ENCODE measurements at regions not wholly inside any gene's neighbourhood (a gene's known extent, or its start where the extent isn't known, plus 50 kb on each side); places are given as distances from the start of the nearest gene placed in this dataset.

DNA sequence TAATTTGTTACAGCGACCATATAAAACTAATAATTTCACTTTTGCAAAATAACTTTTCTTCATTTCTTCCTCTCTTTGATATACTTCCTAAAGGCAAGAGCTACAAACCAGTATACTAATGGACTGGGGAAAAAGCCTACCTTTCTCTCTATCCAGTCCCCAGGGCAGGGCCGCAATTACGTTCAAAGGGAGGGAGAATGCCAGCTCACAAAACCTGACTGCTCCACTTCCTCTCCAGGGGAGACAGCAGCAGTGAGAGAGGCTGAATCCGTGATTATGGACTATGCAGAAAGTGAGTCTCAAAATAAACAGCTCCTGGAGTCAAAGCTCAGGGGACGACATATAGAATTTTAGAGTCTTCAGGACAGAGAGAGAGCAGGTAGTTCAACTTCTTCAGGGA is 126.9 kb upstream of the HES1 start:
- no peak overlapping the region for H3K27ac ChIP-seq (ENCODE audit: low read length)
- no peak for ATAC-seq (ENCODE audit: insufficient read depth, low read depth)
- peaks cover 32% of the 10 kb centered on the region for H3K27me3 ChIP-seq (ENCODE audit: insufficient read depth, low read length, poor library complexity)
- H3K9ac ChIP-seq (ENCODE audit: low read depth, low read length) = no peak overlapping the region
- no peak overlapping the region for H3K4me2 ChIP-seq (ENCODE audit: insufficient read depth, low read length)
- no peaks in the 10 kb centered on the region for H3K9me3 ChIP-seq (ENCODE audit: insufficient read depth, low read length, severe bottlenecking)
- TF ChIP-seq CTCF (IDR thresholded peaks at IDR 0.05; ENCODE audit: borderline replicate concordance, extremely low read depth, low read length, poor library complexity, severe bottlenecking) (no peak), EZH2 (IDR thresholded peaks at IDR 0.05; ENCODE audit: borderline replicate concordance, low read depth, low read length, severe bottlenecking) (no peak)
- H3K4me3 ChIP-seq (ENCODE audit: low read depth in 1 of 2, low read length in 2 of 2) = no peak overlapping the region
- no peak for DNase-seq
- H3K79me2 ChIP-seq (ENCODE audit: insufficient read depth, low read length) = no peaks in the 10 kb centered on the region
- H3K36me3 ChIP-seq (ENCODE audit: insufficient read depth, low read length) = no peaks in the 10 kb centered on the region
- H3K4me1 ChIP-seq (ENCODE audit: insufficient read depth, low read length) = no peaks in the 10 kb centered on the region
- H2AFZ ChIP-seq (ENCODE audit: low read depth, low read length) = no peak overlapping the region
- no peaks in the 10 kb centered on the region for H4K20me1 ChIP-seq (ENCODE audit: insufficient read depth, low read length)

GRCh38 chr3:194009892-194010533 is 125.9 kb upstream of the HES1 start:
- no peaks in the 10 kb centered on the region for H3K79me2 ChIP-seq (ENCODE audit: insufficient read depth, low read length)

GRCh38 chr3:194011807-194012206 is 124.1 kb upstream of the HES1 start:
- Histone ChIP-seq H3K79me2 (ENCODE audit: insufficient read depth, low read length) (no peaks in the 10 kb centered on the region), H3K36me3 (ENCODE audit: insufficient read depth, low read length) (no peaks in the 10 kb centered on the region), H3K9me3 (ENCODE audit: insufficient read depth, low read length, severe bottlenecking) (no peaks in the 10 kb centered on the region), H4K20me1 (ENCODE audit: insufficient read depth, low read length) (no peaks in the 10 kb centered on the region), H3K27ac (ENCODE audit: low read length) (no peak overlapping the region), H2AFZ (ENCODE audit: low read depth, low read length) (no peak overlapping the region), H3K4me2 (ENCODE audit: insufficient read depth, low read length) (no peak overlapping the region), H3K27me3 (ENCODE audit: insufficient read depth, low read length, poor library complexity) (peaks cover 25% of the 10 kb centered on the region), H3K4me3 (ENCODE audit: low read depth in 1 of 2, low read length in 2 of 2) (no peak overlapping the region), H3K4me1 (ENCODE audit: insufficient read depth, low read length) (no peaks in the 10 kb centered on the region), H3K9ac (ENCODE audit: low read depth, low read length) (no peak overlapping the region)
- TF ChIP-seq EZH2 (IDR thresholded peaks at IDR 0.05; ENCODE audit: borderline replicate concordance, low read depth, low read length, severe bottlenecking) = no peak
- no peak for TF ChIP-seq CTCF (IDR thresholded peaks at IDR 0.05; ENCODE audit: borderline replicate concordance, extremely low read depth, low read length, poor library complexity, severe bottlenecking)
- DNase-seq (no peak), ATAC-seq (ENCODE audit: insufficient read depth, low read depth) (no peak)

More at GRCh38 chr3:194009892-194010533, 125.9 kb upstream of the HES1 start:
- TF ChIP-seq EZH2 (IDR thresholded peaks at IDR 0.05; ENCODE audit: borderline replicate concordance, low read depth, low read length, severe bottlenecking) = no peak
- no peak for TF ChIP-seq CTCF (IDR thresholded peaks at IDR 0.05; ENCODE audit: borderline replicate concordance, extremely low read depth, low read length, poor library complexity, severe bottlenecking)
- Histone ChIP-seq H3K36me3 (ENCODE audit: insufficient read depth, low read length) (no peaks in the 10 kb centered on the region), H3K27ac (ENCODE audit: low read length) (no peak overlapping the region), H3K4me2 (ENCODE audit: insufficient read depth, low read length) (no peak overlapping the region), H3K27me3 (ENCODE audit: insufficient read depth, low read length, poor library complexity) (peaks cover 25% of the 10 kb centered on the region), H3K9me3 (ENCODE audit: insufficient read depth, low read length, severe bottlenecking) (no peaks in the 10 kb centered on the region), H2AFZ (ENCODE audit: low read depth, low read length) (no peak overlapping the region), H3K9ac (ENCODE audit: low read depth, low read length) (no peak overlapping the region), H3K4me1 (ENCODE audit: insufficient read depth, low read length) (no peaks in the 10 kb centered on the region), H3K4me3 (ENCODE audit: low read depth in 1 of 2, low read length in 2 of 2) (no peak overlapping the region), H4K20me1 (ENCODE audit: insufficient read depth, low read length) (no peaks in the 10 kb centered on the region)
- ATAC-seq (ENCODE audit: insufficient read depth, low read depth) (no peak), DNase-seq (no peak)
